Heart left ventricle (tissue), 16 donors: ENCODE measurements at regions not wholly inside any gene's neighbourhood (a gene's known extent, or its start where the extent isn't known, plus 50 kb on each side); places are given as distances from the start of the nearest gene placed in this dataset.
"Not testable (repeated sequence)": the region's sequence is repeated elsewhere in the genome, so short reads cannot be mapped to it uniquely, and the experiment has no call there.

Experiments used
- ATAC-seq, 4 donors: fragments of 200-7000 bp; cut with Tn5 transposase; one replicate each; pipeline ENCODE4 v1.9.1; 2020 to 2022; ENCODE audit warnings: moderate library complexity in 4 of 4, mild to moderate bottlenecking in 3 of 4, moderate number of reproducible peaks in 1 of 4
- DNase-seq, 5 donors: peaks; one replicate each; pipeline ENCODE4 v3.0.0-alpha.2; 2020
- H3K27ac ChIP-seq, 12 donors: fragments of 200-600 bp; sonication (generic) in 4 of 12; one replicate each; pipeline versions ENCODE4 v1.5.0 to v1.8.0; 2016 to 2022; ENCODE audit warnings: mild to moderate bottlenecking in 2 of 12
- H3K27me3 ChIP-seq, 9 donors: fragments of 200-600 bp; sonication (generic) in 2 of 9; one replicate each; pipeline versions ENCODE4 v1.5.1 to v1.8.0; 2016 to 2022; ENCODE audit warnings: mild to moderate bottlenecking in 3 of 9
- H3K36me3 ChIP-seq, 9 donors: fragments of 200-600 bp; sonication (generic) in 2 of 9; one replicate each; pipeline versions ENCODE4 v1.5.0 to v1.8.0; 2018 to 2022; ENCODE audit warnings: mild to moderate bottlenecking in 2 of 9
- H3K4me1 ChIP-seq, 12 donors: fragments of 200-600 bp; sonication (generic) in 4 of 12; one replicate each; pipeline versions ENCODE4 v1.5.0 to v1.8.0; 2016 to 2022; ENCODE audit warnings: mild to moderate bottlenecking in 3 of 12
- H3K4me3 ChIP-seq, 12 donors: fragments of 200-600 bp; sonication (generic) in 4 of 12; one replicate each; pipeline versions ENCODE4 v1.5.0 to v1.8.0; 2017 to 2022; ENCODE audit warnings: mild to moderate bottlenecking in 9 of 12, moderate library complexity in 4 of 12
- H3K9me3 ChIP-seq, 12 donors: fragments of 200-600 bp; sonication (generic) in 4 of 12; one replicate each; pipeline versions ENCODE4 v1.5.0 to v1.8.0; 2016 to 2022; ENCODE audit warnings: mild to moderate bottlenecking in 1 of 12
- POLR2A ChIP-seq, 2 donors: fragments of 450-650 bp; IDR thresholded peaks; one replicate each; pipeline ENCODE4 v1.6.1; 2017; ENCODE audit warnings: antibody characterized with exemption in 2 of 2, mild to moderate bottlenecking in 2 of 2, moderate library complexity in 2 of 2
- WGBS, 4 donors: extraction: QIAGEN DNeasy Blood & Tissue Kit in 2 of 4; methylation state at CpG; one replicate each; pipeline versions ENCODE4 v1.1.5 to v1.1.7; 2013 to 2018; 5-methylcytosine and 5-hydroxymethylcytosine counted together
- intact Hi-C, 10 donors: fragments of 100-400 bp; cut with DNase I; formaldehyde crosslinking; loops; one replicate each; pipeline versions ENCODE4 v1.11.1 to v1.14.2; 2022
- TF ChIP-seq, protein P1 (sequence below), 12 donors: fragments of 200-600 bp; sonication (generic) in 4 of 12; IDR thresholded peaks; one replicate each; pipeline versions ENCODE4 v1.5.0 to v1.8.0; 2018 to 2022; ENCODE audit warnings: antibody characterized with exemption in 12 of 12, mild to moderate bottlenecking in 5 of 12
- donor health status: ischemic (EF 13 %, LVEDD 7.1; RV severe dilation, severe dysfunction).
- donor health status: healthy with polysubstance abuse.
- donor health status: DM: no; HTN: yes; CAD: no.
- donor health status: DM: no; HTN: no; CAD: no.
- donor health status: ischemic (EF 25% LVEDD 6.9; RV normal size, moderate dysfunction).
- donor health status: ischemic (EF 25% LVEDD 5.7; RV mildly dilated, moderate dysfunction).
- donor health status: healthy.
- donor health status: DM: yes; HTN: yes; CAD: no.
- donor health status: ischemic (EF 35%, LVEDD 5.7; RV mildly dilated, moderate dysfunction).
- donor health status: nonischemic (EF 11% LVEDD 7.7; RV severe dilation, severe dysfunction).
- donor health status: DM: yes; HTN: yes; CAD: no.
- donor health status: PGD.
- donor health status: ischemic (EF 29% LVEDD 5.4; RV normal size, mild dysfunction).
- donor health status: nonischemic (EF 23%, LVEDD 6.1; RV moderate dilation, normal function).

DNA sequence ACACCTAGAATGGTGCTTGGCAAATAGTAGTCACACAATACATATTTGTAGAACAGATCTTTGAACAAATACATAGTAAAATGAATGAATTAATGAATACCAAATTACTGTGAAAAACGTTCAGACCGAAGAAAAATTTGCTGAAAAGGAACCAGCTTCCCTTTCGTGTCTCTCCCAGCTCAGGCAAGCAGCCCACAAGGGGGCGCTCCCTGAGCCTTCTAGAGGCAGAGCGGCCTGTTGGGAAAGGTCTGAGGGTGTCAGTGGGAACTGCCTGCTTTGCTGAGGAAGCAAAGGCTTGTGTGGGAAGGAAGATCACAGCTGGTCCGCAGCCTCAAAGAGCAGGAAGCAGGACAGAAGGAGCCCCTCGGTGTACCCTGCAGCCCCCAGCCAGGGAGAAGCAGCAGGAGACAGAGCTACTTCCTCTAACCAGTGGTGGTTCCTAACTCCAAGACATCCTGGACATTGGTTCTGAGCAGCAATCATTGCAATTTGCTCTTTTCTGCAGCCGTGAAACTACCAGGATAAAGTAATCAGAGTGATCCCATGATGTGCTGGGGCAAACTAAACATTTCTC, 231.1 kb downstream of the ANKRD30B start:
- no peak overlapping the region for H3K27ac ChIP-seq
- intact Hi-C loops: no loop called here
- TF ChIP-seq POLR2A (IDR thresholded peaks at IDR 0.05): no peak
- TF ChIP-seq, protein P1, sequence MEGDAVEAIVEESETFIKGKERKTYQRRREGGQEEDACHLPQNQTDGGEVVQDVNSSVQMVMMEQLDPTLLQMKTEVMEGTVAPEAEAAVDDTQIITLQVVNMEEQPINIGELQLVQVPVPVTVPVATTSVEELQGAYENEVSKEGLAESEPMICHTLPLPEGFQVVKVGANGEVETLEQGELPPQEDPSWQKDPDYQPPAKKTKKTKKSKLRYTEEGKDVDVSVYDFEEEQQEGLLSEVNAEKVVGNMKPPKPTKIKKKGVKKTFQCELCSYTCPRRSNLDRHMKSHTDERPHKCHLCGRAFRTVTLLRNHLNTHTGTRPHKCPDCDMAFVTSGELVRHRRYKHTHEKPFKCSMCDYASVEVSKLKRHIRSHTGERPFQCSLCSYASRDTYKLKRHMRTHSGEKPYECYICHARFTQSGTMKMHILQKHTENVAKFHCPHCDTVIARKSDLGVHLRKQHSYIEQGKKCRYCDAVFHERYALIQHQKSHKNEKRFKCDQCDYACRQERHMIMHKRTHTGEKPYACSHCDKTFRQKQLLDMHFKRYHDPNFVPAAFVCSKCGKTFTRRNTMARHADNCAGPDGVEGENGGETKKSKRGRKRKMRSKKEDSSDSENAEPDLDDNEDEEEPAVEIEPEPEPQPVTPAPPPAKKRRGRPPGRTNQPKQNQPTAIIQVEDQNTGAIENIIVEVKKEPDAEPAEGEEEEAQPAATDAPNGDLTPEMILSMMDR (IDR thresholded peaks at IDR 0.05): peak in 10 of 12 donors; percentile 8 to 51 (median 39)
- DNase-seq (no peak), ATAC-seq (no peak)
- H3K4me3 ChIP-seq: no peak overlapping the region
- no peaks in the 10 kb centered on the region for H3K36me3 ChIP-seq
- no peaks in the 10 kb centered on the region for H3K4me1 ChIP-seq
- WGBS, 4 donors: 21 to 36% (median 29%) methylated on average over 8 of the region's 8 CpGs
- H3K27me3 ChIP-seq: no peaks in the 10 kb centered on the region
- no peaks in the 10 kb centered on the region for H3K9me3 ChIP-seq

DNA sequence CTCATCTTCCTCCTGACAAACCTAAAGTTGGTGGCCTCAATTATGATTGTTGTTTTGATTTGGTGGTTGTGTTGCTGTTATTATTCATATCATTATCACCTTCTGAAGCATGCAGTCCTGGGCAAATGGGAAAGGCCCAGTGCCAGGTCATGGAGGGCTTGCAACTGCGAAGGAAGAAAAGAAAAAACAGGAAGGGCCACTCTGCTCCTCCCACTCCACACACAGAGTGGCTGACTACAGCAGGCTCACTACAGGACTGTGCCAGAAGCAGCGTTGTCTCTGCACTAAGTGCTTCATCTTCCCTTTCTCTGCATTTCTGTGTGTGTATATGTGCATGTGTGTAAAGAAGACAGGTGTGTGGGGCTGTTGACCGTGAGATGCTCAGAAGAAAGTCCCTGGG, 231.9 kb downstream of the ANKRD30B start:
- no peaks in the 10 kb centered on the region for H3K36me3 ChIP-seq
- no peak overlapping the region for H3K4me3 ChIP-seq
- 52 to 74% (median 66%) methylated on average over 3 of the region's 3 CpGs for WGBS, 4 donors
- DNase-seq (no peak), ATAC-seq (no peak)
- no peak overlapping the region for H3K27ac ChIP-seq
- intact Hi-C loops: no loop called here
- no peaks in the 10 kb centered on the region for H3K4me1 ChIP-seq
- no peaks in the 10 kb centered on the region for H3K9me3 ChIP-seq
- no peak for TF ChIP-seq POLR2A (IDR thresholded peaks at IDR 0.05)
- TF ChIP-seq, protein P1 (IDR thresholded peaks at IDR 0.05): no peak
- no peaks in the 10 kb centered on the region for H3K27me3 ChIP-seq

DNA sequence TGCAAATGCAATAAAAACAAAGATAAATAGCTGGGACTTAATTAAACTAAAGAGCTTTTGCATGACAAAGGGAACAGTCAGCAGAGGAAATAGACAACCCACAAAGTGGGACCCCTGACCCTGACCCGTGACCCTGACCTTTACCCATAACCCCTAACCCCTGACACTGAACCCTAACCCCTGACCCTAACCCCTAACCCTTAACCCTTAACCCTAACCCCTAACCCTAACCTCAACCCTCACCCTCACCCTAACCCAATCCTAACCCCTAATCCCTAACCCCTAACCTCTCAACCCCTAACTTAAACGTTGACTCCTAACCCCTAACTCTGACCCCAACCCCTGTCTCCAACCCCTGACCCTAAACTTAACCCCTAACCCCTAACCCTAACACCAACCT, 236.6 kb downstream of the ANKRD30B start:
- 22 to 44% (median 42%) methylated on average over 2 of the region's 2 CpGs for WGBS, 4 donors
- H3K27me3 ChIP-seq, H3K9me3 ChIP-seq, H3K4me3 ChIP-seq, DNase-seq, H3K36me3 ChIP-seq, intact Hi-C loops, H3K27ac ChIP-seq, H3K4me1 ChIP-seq, ATAC-seq: not testable (repeated sequence)

DNA sequence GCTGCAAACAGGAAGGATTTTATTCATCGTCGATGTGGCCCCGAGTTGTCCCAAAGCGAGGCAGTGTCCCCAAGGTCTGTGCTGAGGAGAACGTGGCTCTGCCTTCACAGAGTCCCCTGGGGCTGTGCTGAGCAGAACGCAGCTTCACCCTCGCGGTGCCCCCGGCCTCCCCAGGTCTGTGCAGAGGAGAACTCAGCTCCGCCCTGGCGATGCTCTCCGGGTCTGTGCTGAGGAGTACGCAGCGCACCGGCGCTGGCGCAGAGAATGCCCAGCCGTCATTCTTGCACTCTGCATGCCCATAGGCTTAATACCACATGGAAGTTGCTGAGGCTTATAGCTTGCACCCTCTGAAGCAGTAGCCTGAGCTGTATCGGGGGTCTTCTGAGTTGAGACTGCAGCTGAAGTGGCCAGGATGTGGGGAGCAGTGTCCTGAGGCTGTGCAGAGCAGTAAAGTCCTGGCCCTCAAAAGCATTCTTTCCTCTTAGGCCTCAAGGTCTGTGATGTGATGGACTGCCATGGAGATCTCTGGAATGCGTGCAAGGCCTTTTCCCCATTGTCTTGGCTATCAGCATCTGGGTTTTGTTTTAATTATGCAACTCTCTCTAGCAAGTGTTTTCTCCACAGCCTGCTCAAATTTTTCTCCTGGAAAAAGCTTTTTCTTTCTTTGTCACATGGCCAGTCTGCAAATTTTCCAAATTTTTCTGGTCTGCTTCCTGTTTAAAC, 237.5 kb downstream of the ANKRD30B start:
- H3K9me3 ChIP-seq, H3K27me3 ChIP-seq, DNase-seq, intact Hi-C loops, H3K4me1 ChIP-seq, H3K27ac ChIP-seq, ATAC-seq, H3K4me3 ChIP-seq, H3K36me3 ChIP-seq: not testable (repeated sequence)
- WGBS, 4 donors: 86 to 88% (median 88%) methylated on average over 17 to 20 of the region's 20 CpGs

DNA sequence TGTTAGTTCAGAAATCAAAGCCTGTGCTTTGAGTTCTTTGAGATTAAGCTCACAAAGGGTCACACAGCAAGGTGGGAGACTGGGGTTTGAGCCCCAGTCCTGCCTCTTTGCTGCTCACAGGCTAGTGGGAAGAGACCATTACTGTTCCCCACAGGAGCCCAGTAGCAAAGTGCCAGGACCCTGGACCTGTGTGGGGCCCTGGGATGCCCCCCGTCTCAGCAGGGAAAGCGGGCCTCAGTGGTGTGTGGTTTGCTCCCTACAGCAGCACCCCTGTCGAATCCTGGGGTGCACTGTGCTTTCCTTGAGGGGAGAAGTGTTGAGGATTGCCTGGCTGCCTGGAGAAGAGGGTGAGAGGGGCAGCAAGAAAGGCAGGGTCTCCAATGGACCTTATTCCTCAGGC, 239.4 kb downstream of the ANKRD30B start:
- intact Hi-C loops, H3K4me1 ChIP-seq, H3K27me3 ChIP-seq, H3K36me3 ChIP-seq, H3K27ac ChIP-seq, H3K4me3 ChIP-seq, DNase-seq, ATAC-seq, H3K9me3 ChIP-seq: not testable (repeated sequence)
- WGBS, 4 donors: 46 to 71% (median 65%) methylated on average over 2 to 3 of the region's 3 CpGs

DNA sequence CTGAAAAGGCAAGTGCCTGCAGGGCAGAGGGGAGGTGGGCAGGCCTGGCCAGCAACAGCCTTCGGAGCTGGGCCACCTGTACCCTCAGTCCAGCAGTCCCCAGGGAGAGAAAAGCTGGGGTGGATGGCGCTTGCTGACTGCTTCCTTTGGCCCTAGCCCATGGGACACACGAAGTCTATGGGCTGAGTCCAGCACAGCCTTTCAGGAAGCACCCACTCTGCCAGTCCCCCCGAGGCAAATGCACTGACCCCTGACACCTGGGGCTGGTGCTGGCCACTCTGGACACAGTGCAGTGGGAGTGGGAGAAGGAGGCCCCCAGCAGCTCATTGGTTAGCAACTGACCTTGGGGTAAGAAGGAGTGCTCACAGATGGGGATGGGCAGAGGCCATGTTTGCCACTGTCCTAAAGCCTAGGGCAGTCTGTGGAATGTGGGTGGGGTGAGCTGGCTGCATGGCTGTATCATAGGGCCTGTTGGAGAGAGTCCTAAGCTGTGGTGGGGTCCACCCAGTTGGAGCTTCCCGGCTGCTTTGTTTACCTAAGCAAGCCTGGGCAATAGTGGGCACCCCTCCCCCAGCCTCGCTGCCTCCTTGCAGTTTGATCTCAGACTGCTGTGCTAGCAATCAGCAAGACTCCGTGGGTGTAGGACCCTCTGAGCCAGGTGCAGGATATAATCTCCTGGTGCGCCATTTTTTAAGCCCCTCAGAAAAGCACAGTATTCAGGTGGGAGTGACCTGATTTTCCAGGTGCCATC, 240.2 kb downstream of the ANKRD30B start:
- H3K4me1 ChIP-seq, H3K27ac ChIP-seq, DNase-seq, H3K4me3 ChIP-seq, H3K36me3 ChIP-seq, intact Hi-C loops, H3K27me3 ChIP-seq, H3K9me3 ChIP-seq: not testable (repeated sequence)
- 64 to 81% (median 67%) methylated on average over 5 to 8 of the region's 8 CpGs for WGBS, 4 donors
- ATAC-seq: peak in 1 of 4 donors; percentile 22

DNA sequence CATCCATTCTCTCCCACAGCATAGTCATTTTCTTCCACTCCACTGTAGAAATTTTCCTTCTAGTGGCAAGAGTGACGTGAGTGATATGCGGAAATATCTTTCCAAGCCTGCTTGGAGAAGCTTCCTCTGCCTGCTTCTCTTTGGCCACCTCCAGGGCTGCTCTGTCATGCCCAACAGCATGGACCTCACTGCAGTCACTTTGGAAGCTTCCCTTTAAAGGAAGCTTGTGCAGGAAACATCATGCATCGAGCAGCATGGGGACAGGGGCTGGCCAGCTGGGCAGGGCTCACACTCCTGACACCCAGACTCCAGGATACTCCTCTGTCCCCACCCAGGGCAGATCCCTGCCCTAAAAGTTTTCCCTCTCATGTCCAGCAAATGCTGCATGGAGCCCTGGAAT, 241.6 kb downstream of the ANKRD30B start:
- H3K4me3 ChIP-seq: not testable (repeated sequence)

DNA sequence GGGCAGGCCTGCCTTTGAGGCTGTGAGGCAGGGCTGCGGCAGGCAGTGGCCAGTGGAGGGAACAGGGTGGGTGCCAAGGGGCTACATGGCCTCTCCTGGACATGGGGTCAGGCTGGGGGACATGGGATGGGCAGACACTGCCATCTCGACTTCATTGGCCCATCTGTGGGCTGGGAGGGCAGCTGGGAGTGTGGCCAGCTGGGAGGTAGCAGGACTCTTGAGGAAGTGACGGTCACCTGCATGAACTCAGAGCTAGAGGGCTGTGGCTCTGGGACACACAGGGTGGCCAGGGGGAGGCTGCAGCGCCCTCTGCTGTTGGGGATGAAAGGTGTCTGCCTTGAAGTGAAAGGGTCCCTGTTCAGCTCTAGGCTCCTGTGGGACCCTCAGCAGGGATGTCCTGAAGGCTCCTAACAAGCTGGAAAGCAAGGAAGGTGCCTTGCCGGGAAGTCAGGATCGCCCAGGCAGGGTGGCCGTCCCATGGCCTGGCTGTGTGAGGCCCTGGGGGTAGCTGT, 244.0 kb downstream of the ANKRD30B start:
- H3K9me3 ChIP-seq, ATAC-seq, intact Hi-C loops, DNase-seq, H3K27ac ChIP-seq, H3K4me1 ChIP-seq, H3K27me3 ChIP-seq, H3K36me3 ChIP-seq, H3K4me3 ChIP-seq: not testable (repeated sequence)
- WGBS, 4 donors: 60 to 74% (median 65%) methylated on average over 2 to 7 of the region's 7 CpGs

More for the DNA sequence above, 241.6 kb downstream of the ANKRD30B start:
- intact Hi-C loops, H3K27ac ChIP-seq, H3K27me3 ChIP-seq, H3K36me3 ChIP-seq, DNase-seq, H3K4me1 ChIP-seq, ATAC-seq, H3K9me3 ChIP-seq: not testable (repeated sequence)
- 61 to 78% (median 73%) methylated on average over 3 of the region's 3 CpGs for WGBS, 4 donors

DNA sequence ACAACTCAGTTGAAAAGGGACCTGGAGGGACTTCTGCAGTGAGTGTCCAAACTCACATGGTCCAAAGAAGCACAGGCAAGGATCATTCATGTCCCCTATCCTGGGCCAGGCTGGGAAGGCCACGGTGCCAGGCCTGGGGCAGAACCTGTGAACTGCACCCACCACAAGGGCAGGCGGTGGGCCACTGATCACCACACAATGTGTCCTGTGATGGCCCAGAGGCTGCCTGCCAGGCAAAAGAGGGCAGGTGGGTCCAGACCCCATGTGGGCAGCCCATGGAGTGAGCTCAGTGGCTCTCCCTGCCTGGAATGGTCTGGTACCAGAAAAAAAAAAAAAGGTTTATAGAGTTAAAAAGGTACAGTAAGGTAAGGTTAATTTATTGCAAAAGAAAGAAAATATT, 244.8 kb downstream of the ANKRD30B start:
- H3K36me3 ChIP-seq, H3K4me3 ChIP-seq, ATAC-seq, DNase-seq, intact Hi-C loops, H3K27me3 ChIP-seq, H3K4me1 ChIP-seq, H3K27ac ChIP-seq, H3K9me3 ChIP-seq: not testable (repeated sequence)
- 66 to 77% (median 73%) methylated on average over 2 of the region's 2 CpGs for WGBS, 4 donors
